Suprapubic skin (tissue), 4 donors: ENCODE measurements at regions not wholly inside any gene's neighbourhood (a gene's known extent, or its start where the extent isn't known, plus 50 kb on each side); places are given as distances from the start of the nearest gene placed in this dataset.

ENCODE experiments used
- POLR2A ChIP-seq, 2 donors: fragments of 450-650 bp; IDR thresholded peaks; one replicate each; pipeline ENCODE4 v1.6.1; 2017; ENCODE audit warnings: antibody characterized with exemption in 2 of 2, mild to moderate bottlenecking in 2 of 2, moderate library complexity in 2 of 2
- POLR2AphosphoS5 ChIP-seq, 3 donors: sonication (generic); formaldehyde crosslinking; IDR thresholded peaks; one replicate each; pipeline ENCODE4 v1.6.1; 2017; ENCODE audit warnings: antibody characterized with exemption in 3 of 3
- TF ChIP-seq, protein P1 (sequence below), 2 donors: fragments of 200-600 bp in 1 of 2; fragments of 450-650 bp in 1 of 2; sonication (generic) in 1 of 2; IDR thresholded peaks; one replicate each; pipeline ENCODE4 v1.5.1; 2016 to 2019; ENCODE audit warnings: antibody characterized with exemption in 2 of 2, mild to moderate bottlenecking in 1 of 2, moderate library complexity in 1 of 2

DNA sequence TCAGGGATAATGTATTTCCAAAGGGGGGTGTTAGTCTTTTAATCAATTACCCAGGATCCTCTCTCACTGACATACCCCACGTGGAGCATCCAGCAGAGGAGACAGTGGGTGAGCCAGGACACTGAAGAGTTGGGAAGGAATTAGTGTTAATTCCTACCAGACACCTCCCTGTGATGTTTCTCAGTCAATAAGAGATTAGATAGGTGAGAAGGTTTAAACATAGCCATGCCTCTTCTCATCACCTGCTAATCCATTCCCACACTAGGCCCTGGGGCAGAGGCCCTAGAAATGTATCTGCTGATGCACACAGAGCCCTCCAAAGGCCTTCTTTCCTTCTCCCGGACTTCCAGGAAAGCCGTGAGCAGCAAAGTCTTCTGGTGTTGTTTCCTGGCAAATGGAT, 363.6 kb upstream of the LARGE1 start:
- TF ChIP-seq, protein P1, sequence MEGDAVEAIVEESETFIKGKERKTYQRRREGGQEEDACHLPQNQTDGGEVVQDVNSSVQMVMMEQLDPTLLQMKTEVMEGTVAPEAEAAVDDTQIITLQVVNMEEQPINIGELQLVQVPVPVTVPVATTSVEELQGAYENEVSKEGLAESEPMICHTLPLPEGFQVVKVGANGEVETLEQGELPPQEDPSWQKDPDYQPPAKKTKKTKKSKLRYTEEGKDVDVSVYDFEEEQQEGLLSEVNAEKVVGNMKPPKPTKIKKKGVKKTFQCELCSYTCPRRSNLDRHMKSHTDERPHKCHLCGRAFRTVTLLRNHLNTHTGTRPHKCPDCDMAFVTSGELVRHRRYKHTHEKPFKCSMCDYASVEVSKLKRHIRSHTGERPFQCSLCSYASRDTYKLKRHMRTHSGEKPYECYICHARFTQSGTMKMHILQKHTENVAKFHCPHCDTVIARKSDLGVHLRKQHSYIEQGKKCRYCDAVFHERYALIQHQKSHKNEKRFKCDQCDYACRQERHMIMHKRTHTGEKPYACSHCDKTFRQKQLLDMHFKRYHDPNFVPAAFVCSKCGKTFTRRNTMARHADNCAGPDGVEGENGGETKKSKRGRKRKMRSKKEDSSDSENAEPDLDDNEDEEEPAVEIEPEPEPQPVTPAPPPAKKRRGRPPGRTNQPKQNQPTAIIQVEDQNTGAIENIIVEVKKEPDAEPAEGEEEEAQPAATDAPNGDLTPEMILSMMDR (IDR thresholded peaks at IDR 0.05) = no peak
- no peak for TF ChIP-seq POLR2AphosphoS5 (IDR thresholded peaks at IDR 0.05)
- no peak for TF ChIP-seq POLR2A (IDR thresholded peaks at IDR 0.05)
